HEK293 (cell line): ENCODE measurements at regions not wholly inside any gene's neighbourhood (a gene's known extent, or its start where the extent isn't known, plus 50 kb on each side); places are given as distances from the start of the nearest gene placed in this dataset.

Source experiments
- CTCF ChIA-PET: fragments of 350-600 bp; formaldehyde crosslinking; extraction: SDS; loops from one replicate; lab custom pipeline; 2021; ENCODE audit warnings: antibody characterized with exemption; lab: Yijun Ruan, JAX
- POLR2A ChIA-PET: fragments of 300-600 bp; formaldehyde crosslinking; extraction: SDS; loops from one replicate; lab custom pipeline; 2020; ENCODE audit warnings: antibody characterized with exemption, inconsistent platforms; lab: Yijun Ruan, JAX
- H3K27ac ChIP-seq: fragments of 200-500 bp; sonication (Bioruptor generic); 2 replicates; pipeline ENCODE4 v1.5.1; 2014; ENCODE audit warnings: low read depth, low read length, control low read depth, inconsistent platforms; ENCODE audit errors: extremely low read depth
- H3K36me3 ChIP-seq, 2 experiments: fragments of 200-500 bp in 1 of 2; sonication (Bioruptor generic) in 1 of 2; 1 replicate in 1 of 2; 2 replicates in 1 of 2; pipeline ENCODE4 v1.5.1; 2014 to 2017; ENCODE audit warnings: inconsistent platforms in 2 of 2, low read length in 2 of 2; ENCODE audit not compliant: control insufficient read depth in 2 of 2, insufficient read depth in 1 of 2
- H3K4me1 ChIP-seq: fragments of 200-500 bp; sonication (Bioruptor generic); 2 replicates; pipeline ENCODE4 v1.5.1; 2014; ENCODE audit warnings: mild to moderate bottlenecking, low read length, inconsistent platforms; ENCODE audit not compliant: control insufficient read depth, insufficient read depth
- H3K4me3 ChIP-seq: 2 replicates; pipeline ENCODE4 v1.5.1; 2011; ENCODE audit warnings: low read depth, mild to moderate bottlenecking, control low read depth, low read length, moderate library complexity
- H3K9me3 ChIP-seq: fragments of 200-500 bp; sonication (Bioruptor generic); 2 replicates; pipeline ENCODE4 v1.5.1; 2014; ENCODE audit warnings: low read depth, low read length, inconsistent platforms; ENCODE audit not compliant: control insufficient read depth, insufficient read depth
- GLI2 ChIP-seq: fragments of 450-650 bp; formaldehyde crosslinking; IDR thresholded peaks from 2 replicates; pipeline ENCODE4; 2017; ENCODE audit warnings: missing biosample characterization, missing genetic modification characterization, low read depth, borderline replicate concordance
- KLF1 ChIP-seq: fragments of 450-650 bp; formaldehyde crosslinking; IDR thresholded peaks from 2 replicates; pipeline ENCODE4 v1.5.1; 2016; ENCODE audit warnings: missing biosample characterization, missing genetic modification characterization
- MEIS1 ChIP-seq: sonication (generic); formaldehyde crosslinking; IDR thresholded peaks from 2 replicates; pipeline ENCODE4 v1.8.1; 2022; ENCODE audit warnings: missing genetic modification reagents, mild to moderate bottlenecking, borderline replicate concordance
- MYNN ChIP-seq: fragments of 450-650 bp; formaldehyde crosslinking; IDR thresholded peaks from 2 replicates; pipeline ENCODE4 v1.5.1; 2016; ENCODE audit warnings: missing biosample characterization, missing genetic modification characterization, borderline replicate concordance
- SETDB1 ChIP-seq: IDR thresholded peaks from one replicate; pipeline ENCODE4 v1.6.1; 2017; ENCODE audit warnings: mild to moderate bottlenecking, low read length, moderate library complexity, mixed read lengths; ENCODE audit not compliant: insufficient read length
- ZNF174 ChIP-seq: fragments of 450-650 bp; formaldehyde crosslinking; IDR thresholded peaks from 2 replicates; pipeline ENCODE4 v1.5.0; 2017; ENCODE audit warnings: missing biosample characterization, mild to moderate bottlenecking, missing genetic modification characterization
- ZNF266 ChIP-seq: fragments of 450-650 bp; formaldehyde crosslinking; IDR thresholded peaks from 2 replicates; pipeline ENCODE4 v1.5.1; 2016; ENCODE audit warnings: missing biosample characterization, missing genetic modification characterization, low read depth
- ZNF292 ChIP-seq: fragments of 450-650 bp; formaldehyde crosslinking; IDR thresholded peaks from 2 replicates; pipeline ENCODE4 v1.5.1; 2016; ENCODE audit warnings: low read depth, missing biosample characterization, missing genetic modification characterization, borderline replicate concordance
- ZNF302 ChIP-seq: fragments of 450-650 bp; formaldehyde crosslinking; IDR thresholded peaks from 2 replicates; pipeline ENCODE4 v1.5.1; 2016; ENCODE audit warnings: missing biosample characterization, missing genetic modification characterization, low read depth
- ZNF37A ChIP-seq: fragments of 450-650 bp; IDR thresholded peaks from 2 replicates; pipeline ENCODE4 v1.5.1; 2018; ENCODE audit warnings: missing biosample characterization, missing genetic modification characterization
- ZNF501 ChIP-seq: fragments of 450-650 bp; formaldehyde crosslinking; IDR thresholded peaks from 2 replicates; pipeline ENCODE4 v1.5.1; 2016; ENCODE audit warnings: missing biosample characterization, missing genetic modification characterization
- ZNF510 ChIP-seq: fragments of 450-650 bp; formaldehyde crosslinking; IDR thresholded peaks from 2 replicates; pipeline ENCODE4 v1.5.1; 2018; ENCODE audit warnings: mild to moderate bottlenecking, missing genetic modification characterization, missing biosample characterization; ENCODE audit not compliant: insufficient replicate concordance
- ZNF544 ChIP-seq: fragments of 450-650 bp; formaldehyde crosslinking; IDR thresholded peaks from 2 replicates; pipeline ENCODE4 v1.5.0; 2017; ENCODE audit warnings: missing biosample characterization, missing genetic modification characterization
- ZNF561 ChIP-seq: fragments of 450-650 bp; IDR thresholded peaks from 2 replicates; pipeline ENCODE4 v1.5.1; 2018; ENCODE audit warnings: missing biosample characterization, missing genetic modification characterization, borderline replicate concordance
- ZNF664 ChIP-seq: fragments of 450-650 bp; formaldehyde crosslinking; IDR thresholded peaks from 2 replicates; pipeline ENCODE4 v1.5.1; 2016; ENCODE audit warnings: missing biosample characterization, missing genetic modification characterization
- ZNF747 ChIP-seq: fragments of 450-650 bp; formaldehyde crosslinking; IDR thresholded peaks from 2 replicates; pipeline ENCODE4 v1.5.1; 2016; ENCODE audit warnings: missing biosample characterization, missing genetic modification characterization
- TF ChIP-seq, protein P1 (sequence below): fragments of 450-650 bp; formaldehyde crosslinking; IDR thresholded peaks from 2 replicates; pipeline ENCODE4 v1.5.1; 2016; ENCODE audit warnings: missing biosample characterization, missing genetic modification characterization
- TF ChIP-seq, protein P2 (sequence below): fragments of 450-650 bp; formaldehyde crosslinking; IDR thresholded peaks from 2 replicates; pipeline ENCODE4 v1.5.1; 2017; ENCODE audit warnings: missing biosample characterization, missing genetic modification characterization
- TF ChIP-seq, protein P3 (sequence below): fragments of 450-650 bp; formaldehyde crosslinking; IDR thresholded peaks from 2 replicates; pipeline ENCODE4 v1.5.1; 2016; ENCODE audit warnings: missing biosample characterization, missing genetic modification characterization, borderline replicate concordance
- TF ChIP-seq, protein P4 (sequence below): fragments of 450-650 bp; formaldehyde crosslinking; IDR thresholded peaks from 2 replicates; pipeline ENCODE4 v1.5.1; 2016; ENCODE audit warnings: missing biosample characterization, missing genetic modification characterization

GRCh38 chr12:46452776-46453175 is 80.2 kb upstream of the SLC38A2 start (continued):
- TF ChIP-seq ZNF510 (no peak), ZNF302 (tag by site-specific recombination) (no peak), ZNF561 (tag by site-specific recombination) (no peak)
- TF ChIP-seq, protein P1, sequence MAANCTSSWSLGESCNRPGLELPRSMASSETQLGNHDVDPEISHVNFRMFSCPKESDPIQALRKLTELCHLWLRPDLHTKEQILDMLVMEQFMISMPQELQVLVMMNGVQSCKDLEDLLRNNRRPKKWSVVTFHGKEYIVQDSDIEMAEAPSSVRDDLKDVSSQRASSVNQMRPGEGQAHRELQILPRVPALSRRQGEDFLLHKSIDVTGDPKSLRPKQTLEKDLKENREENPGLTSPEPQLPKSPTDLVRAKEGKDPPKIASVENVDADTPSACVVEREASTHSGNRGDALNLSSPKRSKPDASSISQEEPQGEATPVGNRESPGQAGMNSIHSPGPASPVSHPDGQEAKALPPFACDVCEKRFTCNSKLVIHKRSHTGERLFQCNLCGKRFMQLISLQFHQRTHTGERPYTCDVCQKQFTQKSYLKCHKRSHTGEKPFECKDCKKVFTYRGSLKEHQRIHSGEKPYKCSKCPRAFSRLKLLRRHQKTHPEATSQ (tag by site-specific recombination) = no peak
- TF ChIP-seq, protein P2, sequence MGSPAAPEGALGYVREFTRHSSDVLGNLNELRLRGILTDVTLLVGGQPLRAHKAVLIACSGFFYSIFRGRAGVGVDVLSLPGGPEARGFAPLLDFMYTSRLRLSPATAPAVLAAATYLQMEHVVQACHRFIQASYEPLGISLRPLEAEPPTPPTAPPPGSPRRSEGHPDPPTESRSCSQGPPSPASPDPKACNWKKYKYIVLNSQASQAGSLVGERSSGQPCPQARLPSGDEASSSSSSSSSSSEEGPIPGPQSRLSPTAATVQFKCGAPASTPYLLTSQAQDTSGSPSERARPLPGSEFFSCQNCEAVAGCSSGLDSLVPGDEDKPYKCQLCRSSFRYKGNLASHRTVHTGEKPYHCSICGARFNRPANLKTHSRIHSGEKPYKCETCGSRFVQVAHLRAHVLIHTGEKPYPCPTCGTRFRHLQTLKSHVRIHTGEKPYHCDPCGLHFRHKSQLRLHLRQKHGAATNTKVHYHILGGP = no peak

DNA sequence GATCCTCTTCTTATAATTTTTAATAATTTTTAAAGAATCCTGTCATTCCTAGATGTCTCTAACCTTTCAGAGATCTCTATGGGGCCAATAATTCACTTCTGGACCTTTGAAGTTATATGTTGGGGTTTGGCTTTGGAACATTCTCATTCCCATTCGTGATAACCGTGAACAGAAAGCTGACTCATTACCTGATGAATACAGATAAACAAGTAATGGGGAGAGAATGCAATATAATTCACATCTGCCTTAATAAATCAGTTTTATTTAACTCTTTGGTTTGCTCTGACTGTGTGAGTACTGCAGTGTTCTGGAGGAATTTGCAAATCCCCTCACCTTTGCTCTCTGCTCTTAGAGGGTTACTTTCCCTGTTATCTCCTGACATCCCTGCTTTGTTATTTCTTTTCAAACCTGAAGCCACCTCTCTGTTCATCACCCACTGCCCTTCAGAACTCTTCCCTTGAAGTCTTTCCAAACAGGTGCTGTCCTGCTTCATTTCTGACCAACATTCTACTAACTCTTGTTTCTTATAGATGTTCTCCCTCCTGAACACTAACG is 79.6 kb upstream of the SLC38A2 start:
- TF ChIP-seq MEIS1 (CRISPR knock-in tag) = no peak
- TF ChIP-seq, protein P3, sequence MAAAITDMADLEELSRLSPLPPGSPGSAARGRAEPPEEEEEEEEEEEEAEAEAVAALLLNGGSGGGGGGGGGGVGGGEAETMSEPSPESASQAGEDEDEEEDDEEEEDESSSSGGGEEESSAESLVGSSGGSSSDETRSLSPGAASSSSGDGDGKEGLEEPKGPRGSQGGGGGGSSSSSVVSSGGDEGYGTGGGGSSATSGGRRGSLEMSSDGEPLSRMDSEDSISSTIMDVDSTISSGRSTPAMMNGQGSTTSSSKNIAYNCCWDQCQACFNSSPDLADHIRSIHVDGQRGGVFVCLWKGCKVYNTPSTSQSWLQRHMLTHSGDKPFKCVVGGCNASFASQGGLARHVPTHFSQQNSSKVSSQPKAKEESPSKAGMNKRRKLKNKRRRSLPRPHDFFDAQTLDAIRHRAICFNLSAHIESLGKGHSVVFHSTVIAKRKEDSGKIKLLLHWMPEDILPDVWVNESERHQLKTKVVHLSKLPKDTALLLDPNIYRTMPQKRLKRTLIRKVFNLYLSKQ (tag by site-specific recombination) = no peak
- TF ChIP-seq ZNF37A (tag by site-specific recombination) = no peak
- no peak for TF ChIP-seq ZNF174 (tag by site-specific recombination)
- TF ChIP-seq SETDB1 = no peak
- TF ChIP-seq ZNF664 (tag by site-specific recombination) = no peak
- no peak for TF ChIP-seq MYNN (tag by site-specific recombination)
- TF ChIP-seq ZNF292 (tag by site-specific recombination) = no peak
- TF ChIP-seq ZNF747 (tag by site-specific recombination) = no peak
- TF ChIP-seq ZNF501 = no peak
- TF ChIP-seq KLF1 (tag by site-specific recombination) = no peak
- TF ChIP-seq, protein P4, sequence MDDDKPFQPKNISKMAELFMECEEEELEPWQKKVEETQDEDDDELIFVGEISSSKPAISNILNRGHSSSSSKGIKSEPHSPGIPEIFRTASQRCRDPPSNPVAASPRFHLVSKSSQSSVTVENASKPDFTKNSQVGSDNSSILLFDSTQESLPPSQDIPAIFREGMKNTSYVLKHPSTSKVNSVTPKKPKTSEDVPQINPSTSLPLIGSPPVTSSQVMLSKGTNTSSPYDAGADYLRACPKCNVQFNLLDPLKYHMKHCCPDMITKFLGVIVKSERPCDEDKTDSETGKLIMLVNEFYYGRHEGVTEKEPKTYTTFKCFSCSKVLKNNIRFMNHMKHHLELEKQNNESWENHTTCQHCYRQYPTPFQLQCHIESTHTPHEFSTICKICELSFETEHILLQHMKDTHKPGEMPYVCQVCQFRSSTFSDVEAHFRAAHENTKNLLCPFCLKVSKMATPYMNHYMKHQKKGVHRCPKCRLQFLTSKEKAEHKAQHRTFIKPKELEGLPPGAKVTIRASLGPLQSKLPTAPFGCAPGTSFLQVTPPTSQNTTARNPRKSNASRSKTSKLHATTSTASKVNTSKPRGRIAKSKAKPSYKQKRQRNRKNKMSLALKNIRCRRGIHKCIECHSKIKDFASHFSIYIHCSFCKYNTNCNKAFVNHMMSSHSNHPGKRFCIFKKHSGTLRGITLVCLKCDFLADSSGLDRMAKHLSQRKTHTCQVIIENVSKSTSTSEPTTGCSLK (tag by site-specific recombination) = no peak
- no peak for TF ChIP-seq ZNF544
- TF ChIP-seq GLI2 (tag by site-specific recombination) = no peak
- no peak for TF ChIP-seq ZNF266 (tag by site-specific recombination)
- TF ChIP-seq, all 188 proteins: peak for 0
- POLR2A ChIA-PET = no interaction called here

More for the DNA sequence above, 79.6 kb upstream of the SLC38A2 start:
- H3K27ac ChIP-seq = no peak overlapping the region
- H3K36me3 ChIP-seq = no peaks in the 10 kb centered on the region
- H3K4me3 ChIP-seq = no peak overlapping the region
- peaks cover 16% of the 10 kb centered on the region for H3K4me1 ChIP-seq
- H3K9me3 ChIP-seq = no peaks in the 10 kb centered on the region
- CTCF ChIA-PET = no interaction called here
